Adipose tissue (tissue), 3 donors: ENCODE measurements at regions not wholly inside any gene's neighbourhood (a gene's known extent, or its start where the extent isn't known, plus 50 kb on each side); places are given as distances from the start of the nearest gene placed in this dataset.

Experiments used
- H3K27ac ChIP-seq: one replicate; pipeline ENCODE4 v1.5.1; 2013; ENCODE audit warnings: low read depth, low read length
- WGBS, 3 donors: extraction: QIAGEN DNeasy Blood & Tissue Kit; methylation state at CpG; one replicate each; pipeline ENCODE4 v1.1.7; 2013; 5-methylcytosine and 5-hydroxymethylcytosine counted together
- donor health status: healthy with polysubstance abuse.
- donor health status: Bipolar disorder and iron deficiency.
- donor health status: healthy.

GRCh38 chr22:27407369-27407985 is 394.1 kb downstream of the MN1 start:
- H3K27ac ChIP-seq = no peak overlapping the region
- WGBS, 3 donors = 77 to 89% (median 79%) methylated on average over 13 to 14 of the region's 14 CpGs

GRCh38 chr22:27408068-27408467 is 393.5 kb downstream of the MN1 start:
- no peak overlapping the region for H3K27ac ChIP-seq
- 69 to 92% (median 78%) methylated on average over 2 of the region's 2 CpGs for WGBS, 3 donors

GRCh38 chr22:27409299-27409698 is 392.3 kb downstream of the MN1 start:
- WGBS, 3 donors = 78 to 85% (median 83%) methylated on average over 11 of the region's 11 CpGs
- H3K27ac ChIP-seq = no peak overlapping the region

GRCh38 chr22:27412866-27413445 is 388.6 kb downstream of the MN1 start:
- 80 to 91% (median 90%) methylated on average over 7 of the region's 7 CpGs for WGBS, 3 donors
- H3K27ac ChIP-seq = no peak overlapping the region

GRCh38 chr22:27413702-27414101 is 387.9 kb downstream of the MN1 start:
- WGBS, 3 donors = 85 to 94% (median 85%) methylated on average over 3 of the region's 3 CpGs

GRCh38 chr22:27416511-27417420 is 384.8 kb downstream of the MN1 start:
- H3K27ac ChIP-seq = no peak overlapping the region
- 12 to 18% (median 17%) methylated on average over 12 of the region's 12 CpGs for WGBS, 3 donors

More at GRCh38 chr22:27413702-27414101, 387.9 kb downstream of the MN1 start:
- H3K27ac ChIP-seq = no peak overlapping the region

- H3K27ac ChIP-seq = no peak overlapping the region
- 74 to 84% (median 78%) methylated on average over 5 of the region's 5 CpGs for WGBS, 3 donors
Observed at GRCh38 chr22:27417421-27417814, 384.1 kb downstream of the MN1 start.

- H3K27ac ChIP-seq = no peak overlapping the region
- WGBS, 3 donors = 68 to 76% (median 76%) methylated on average over 7 of the region's 7 CpGs
Observed at GRCh38 chr22:27418261-27418660, 383.3 kb downstream of the MN1 start.

GRCh38 chr22:27419473-27419872 is 382.1 kb downstream of the MN1 start:
- 51 to 74% (median 71%) methylated on average over 7 of the region's 7 CpGs for WGBS, 3 donors
- no peak overlapping the region for H3K27ac ChIP-seq

- 61 to 68% (median 65%) methylated on average over 6 of the region's 6 CpGs for WGBS, 3 donors
- H3K27ac ChIP-seq = no peak overlapping the region
Observed at GRCh38 chr22:27420195-27420816, 381.2 kb downstream of the MN1 start.

GRCh38 chr22:27420817-27421361 is 380.7 kb downstream of the MN1 start:
- 11 to 18% (median 14%) methylated on average over 26 to 27 of the region's 27 CpGs for WGBS, 3 donors
- H3K27ac ChIP-seq = no peak overlapping the region

- H3K27ac ChIP-seq = no peak overlapping the region
Observed at GRCh38 chr22:27422442-27422841, 379.1 kb downstream of the MN1 start.

- no peak overlapping the region for H3K27ac ChIP-seq
Observed at GRCh38 chr22:27424319-27424718, 377.2 kb downstream of the MN1 start.

GRCh38 chr22:27429476-27429875 is 372.1 kb downstream of the MN1 start:
- H3K27ac ChIP-seq = no peak overlapping the region
- 86 to 95% (median 90%) methylated on average over 10 of the region's 10 CpGs for WGBS, 3 donors

- 73 to 82% (median 76%) methylated on average over 7 of the region's 7 CpGs for WGBS, 3 donors
- no peak overlapping the region for H3K27ac ChIP-seq
Observed at GRCh38 chr22:27431081-27431480, 370.5 kb downstream of the MN1 start.

- no peak overlapping the region for H3K27ac ChIP-seq
- WGBS, 3 donors = 73 to 82% (median 75%) methylated on average over 4 of the region's 4 CpGs
Observed at GRCh38 chr22:27431896-27432295, 369.7 kb downstream of the MN1 start.

GRCh38 chr22:27433099-27433498 is 368.5 kb downstream of the MN1 start:
- WGBS, 3 donors = 13 to 68% (median 61%) methylated on average over 1 of the region's 1 CpG

GRCh38 chr22:27433585-27434190 is 367.9 kb downstream of the MN1 start:
- H3K27ac ChIP-seq = no peak overlapping the region
- 66 to 86% (median 74%) methylated on average over 10 of the region's 10 CpGs for WGBS, 3 donors

More at GRCh38 chr22:27433099-27433498, 368.5 kb downstream of the MN1 start:
- H3K27ac ChIP-seq = no peak overlapping the region
